ENCODE measurements at regions not wholly inside any gene's neighbourhood (a gene's known extent, or its start where the extent isn't known, plus 50 kb on each side); places are given as distances from the start of the nearest gene placed in this dataset.
"Not testable (repeated sequence)": the region's sequence is repeated elsewhere in the genome, so short reads cannot be mapped to it uniquely, and the experiment has no call there.

- no peak for DNase-seq (ENCODE audit: low spot score)
- H3K27ac Mint-ChIP-seq: no peak overlapping the region
- no peak overlapping the region for H3K4me3 Mint-ChIP-seq
- intact Hi-C loops (cut with micrococcal nuclease): no loop called here
- H3K4me1 Mint-ChIP-seq (ENCODE audit: low read depth): no peaks in the 10 kb centered on the region
- H3K36me3 Mint-ChIP-seq (ENCODE audit: low read depth): no peaks in the 10 kb centered on the region
- H3K9me3 Mint-ChIP-seq: no peaks in the 10 kb centered on the region
- H3K27me3 Mint-ChIP-seq (ENCODE audit: insufficient read depth): no peaks in the 10 kb centered on the region
Observed at GRCh38 chr4:162978398-162978797, 188.3 kb downstream of the NAF1 start.

GRCh38 chr4:162977788-162978187 lies 188.9 kb downstream of the NAF1 start:
- intact Hi-C loops (cut with micrococcal nuclease): no loop called here
- H3K36me3 Mint-ChIP-seq (ENCODE audit: low read depth): no peaks in the 10 kb centered on the region
- H3K9me3 Mint-ChIP-seq: no peaks in the 10 kb centered on the region

GRCh38 chr4:162972661-162973330 lies 193.9 kb downstream of the NAF1 start:
- H3K9me3 Mint-ChIP-seq: no peaks in the 10 kb centered on the region
- no peaks in the 10 kb centered on the region for H3K4me1 Mint-ChIP-seq (ENCODE audit: low read depth)

More at GRCh38 chr4:162977788-162978187, 188.9 kb downstream of the NAF1 start:
- Mint-ChIP-seq H3K4me3 (no peak overlapping the region), H3K27ac (no peak overlapping the region), H3K27me3 (ENCODE audit: insufficient read depth) (no peaks in the 10 kb centered on the region), H3K4me1 (ENCODE audit: low read depth) (no peaks in the 10 kb centered on the region)
- no peak for DNase-seq (ENCODE audit: low spot score)

GRCh38 chr4:162969194-162969593 lies 197.5 kb downstream of the NAF1 start:
- intact Hi-C loops (cut with micrococcal nuclease): no loop called here
- H3K4me3 Mint-ChIP-seq: no peak overlapping the region
- peaks cover 4% of the 10 kb centered on the region for H3K9me3 Mint-ChIP-seq

More at GRCh38 chr4:162972661-162973330, 193.9 kb downstream of the NAF1 start:
- no peak for DNase-seq (ENCODE audit: low spot score)
- no peak overlapping the region for H3K27ac Mint-ChIP-seq
- intact Hi-C loops (cut with micrococcal nuclease): no loop called here
- H3K27me3 Mint-ChIP-seq (ENCODE audit: insufficient read depth): no peaks in the 10 kb centered on the region
- no peaks in the 10 kb centered on the region for H3K36me3 Mint-ChIP-seq (ENCODE audit: low read depth)
- no peak overlapping the region for H3K4me3 Mint-ChIP-seq

GRCh38 chr4:162965978-162966377 lies 200.7 kb downstream of the NAF1 start:
- H3K27ac Mint-ChIP-seq; H3K36me3 Mint-ChIP-seq (ENCODE audit: low read depth); H3K27me3 Mint-ChIP-seq (ENCODE audit: insufficient read depth); intact Hi-C loops (cut with micrococcal nuclease); DNase-seq (ENCODE audit: low spot score); H3K4me3 Mint-ChIP-seq; H3K4me1 Mint-ChIP-seq (ENCODE audit: low read depth); H3K9me3 Mint-ChIP-seq: not testable (repeated sequence)

More at GRCh38 chr4:162969194-162969593, 197.5 kb downstream of the NAF1 start:
- no peaks in the 10 kb centered on the region for H3K4me1 Mint-ChIP-seq (ENCODE audit: low read depth)
- DNase-seq (ENCODE audit: low spot score): no peak
- no peaks in the 10 kb centered on the region for H3K36me3 Mint-ChIP-seq (ENCODE audit: low read depth)
- H3K27me3 Mint-ChIP-seq (ENCODE audit: insufficient read depth): no peaks in the 10 kb centered on the region
- H3K27ac Mint-ChIP-seq: no peak overlapping the region

- DNase-seq (ENCODE audit: low spot score): no peak
- H3K4me1 Mint-ChIP-seq (ENCODE audit: low read depth): no peaks in the 10 kb centered on the region
- intact Hi-C loops (cut with micrococcal nuclease): no loop called here
Observed at GRCh38 chr4:162959046-162959445, 207.6 kb downstream of the NAF1 start.

GRCh38 chr4:162957521-162958143 lies 209.1 kb downstream of the NAF1 start:
- H3K4me3 Mint-ChIP-seq: no peak overlapping the region
- no peaks in the 10 kb centered on the region for H3K36me3 Mint-ChIP-seq (ENCODE audit: low read depth)
- intact Hi-C loops (cut with micrococcal nuclease): no loop called here
- H3K27ac Mint-ChIP-seq: no peak overlapping the region
- no peaks in the 10 kb centered on the region for H3K4me1 Mint-ChIP-seq (ENCODE audit: low read depth)
- no peaks in the 10 kb centered on the region for H3K9me3 Mint-ChIP-seq
- H3K27me3 Mint-ChIP-seq (ENCODE audit: insufficient read depth): no peaks in the 10 kb centered on the region
- DNase-seq (ENCODE audit: low spot score): no peak

More at GRCh38 chr4:162959046-162959445, 207.6 kb downstream of the NAF1 start:
- Mint-ChIP-seq H3K36me3 (ENCODE audit: low read depth) (no peaks in the 10 kb centered on the region), H3K27me3 (ENCODE audit: insufficient read depth) (no peaks in the 10 kb centered on the region), H3K9me3 (no peaks in the 10 kb centered on the region), H3K27ac (no peak overlapping the region), H3K4me3 (no peak overlapping the region)

GRCh38 chr4:162954976-162955375 lies 211.7 kb downstream of the NAF1 start:
- H3K27me3 Mint-ChIP-seq (ENCODE audit: insufficient read depth): no peaks in the 10 kb centered on the region
- no peaks in the 10 kb centered on the region for H3K36me3 Mint-ChIP-seq (ENCODE audit: low read depth)
- H3K4me1 Mint-ChIP-seq (ENCODE audit: low read depth): no peaks in the 10 kb centered on the region
- no peak for DNase-seq (ENCODE audit: low spot score)
- no peaks in the 10 kb centered on the region for H3K9me3 Mint-ChIP-seq
- H3K4me3 Mint-ChIP-seq: no peak overlapping the region
- no peak overlapping the region for H3K27ac Mint-ChIP-seq
- intact Hi-C loops (cut with micrococcal nuclease): no loop called here

- Mint-ChIP-seq H3K27me3 (ENCODE audit: insufficient read depth) (no peaks in the 10 kb centered on the region), H3K4me3 (no peak overlapping the region), H3K27ac (no peak overlapping the region), H3K4me1 (ENCODE audit: low read depth) (no peaks in the 10 kb centered on the region), H3K36me3 (ENCODE audit: low read depth) (no peaks in the 10 kb centered on the region), H3K9me3 (no peaks in the 10 kb centered on the region)
- DNase-seq (ENCODE audit: low spot score): no peak
- intact Hi-C loops (cut with micrococcal nuclease): no loop called here
Observed at GRCh38 chr4:162952232-162952631, 214.5 kb downstream of the NAF1 start.

- Mint-ChIP-seq H3K9me3 (no peaks in the 10 kb centered on the region), H3K4me3 (no peak overlapping the region), H3K36me3 (ENCODE audit: low read depth) (no peaks in the 10 kb centered on the region), H3K27ac (no peak overlapping the region), H3K4me1 (ENCODE audit: low read depth) (no peaks in the 10 kb centered on the region), H3K27me3 (ENCODE audit: insufficient read depth) (peaks cover 2% of the 10 kb centered on the region)
- DNase-seq (ENCODE audit: low spot score): no peak
- intact Hi-C loops (cut with micrococcal nuclease): no loop called here
Observed at GRCh38 chr4:162945713-162946112, 221.0 kb downstream of the NAF1 start.

- Mint-ChIP-seq H3K4me1 (ENCODE audit: low read depth) (no peaks in the 10 kb centered on the region), H3K27ac (no peak overlapping the region), H3K27me3 (ENCODE audit: insufficient read depth) (peaks cover 2% of the 10 kb centered on the region), H3K9me3 (no peaks in the 10 kb centered on the region), H3K4me3 (no peak overlapping the region), H3K36me3 (ENCODE audit: low read depth) (no peaks in the 10 kb centered on the region)
- intact Hi-C loops (cut with micrococcal nuclease): no loop called here
- no peak for DNase-seq (ENCODE audit: low spot score)
Observed at GRCh38 chr4:162943263-162943662, 223.4 kb downstream of the NAF1 start.

GRCh38 chr4:162938738-162939485 lies 227.8 kb downstream of the NAF1 start:
- Mint-ChIP-seq H3K9me3 (no peaks in the 10 kb centered on the region), H3K27me3 (ENCODE audit: insufficient read depth) (peaks cover 1% of the 10 kb centered on the region), H3K36me3 (ENCODE audit: low read depth) (no peaks in the 10 kb centered on the region), H3K4me1 (ENCODE audit: low read depth) (no peaks in the 10 kb centered on the region), H3K27ac (no peak overlapping the region), H3K4me3 (no peak overlapping the region)
- intact Hi-C loops (cut with micrococcal nuclease): no loop called here
- DNase-seq (ENCODE audit: low spot score): no peak

GRCh38 chr4:162935214-162935613 lies 231.5 kb downstream of the NAF1 start:
- no peak overlapping the region for H3K27ac Mint-ChIP-seq
- H3K27me3 Mint-ChIP-seq (ENCODE audit: insufficient read depth): peaks cover 1% of the 10 kb centered on the region
- intact Hi-C loops (cut with micrococcal nuclease): no loop called here
- no peak for DNase-seq (ENCODE audit: low spot score)
- H3K36me3 Mint-ChIP-seq (ENCODE audit: low read depth): no peaks in the 10 kb centered on the region
- H3K4me3 Mint-ChIP-seq: no peak overlapping the region
- H3K9me3 Mint-ChIP-seq: no peaks in the 10 kb centered on the region
- no peaks in the 10 kb centered on the region for H3K4me1 Mint-ChIP-seq (ENCODE audit: low read depth)

All from activated T-helper 1 cell treated with anti-CD3 and anti-CD28 coated beads, Interleukin-12 subunit alpha, Interleukin-12 subunit beta, Interleukin-2, Interleukin-4 antibody, amounts not matched to agents 30 ng/mL and 10 ng/mL and 1 ng/mL, durations not matched to agents 14 hours and 24 hours and 36 hours (primary cell).